HL-60 (cell line): ENCODE measurements at regions not wholly inside any gene's neighbourhood (a gene's known extent, or its start where the extent isn't known, plus 50 kb on each side); places are given as distances from the start of the nearest gene placed in this dataset.

Source experiments
- DNase-seq, 2 experiments: peaks; one replicate each; pipeline ENCODE4 v3.0.0-alpha.2; 2010 to 2020; ENCODE audit warnings: low read depth in 1 of 2, low spot score in 1 of 2
- H3K27ac ChIP-seq: fragments of 250-450 bp; sonication (Bioruptor Pico); replicated peaks from 2 replicates; pipeline ENCODE4 v1.5.1; 2020; ENCODE audit warnings: mild to moderate bottlenecking, moderate library complexity
- H3K27me3 ChIP-seq: fragments of 250-450 bp; sonication (Bioruptor Pico); 2 replicates; pipeline ENCODE4 v1.5.1; 2021; ENCODE audit warnings: mild to moderate bottlenecking, moderate library complexity; ENCODE audit not compliant: insufficient read depth, poor library complexity, severe bottlenecking
- H3K4me3 ChIP-seq: replicated peaks from 2 replicates; pipeline ENCODE4 v1.5.1; 2011; ENCODE audit warnings: mild to moderate bottlenecking, control low read depth, low read length; ENCODE audit not compliant: insufficient read depth
- GABPA ChIP-seq: IDR thresholded peaks from 2 replicates; pipeline ENCODE4 v1.6.1; 2012; ENCODE audit warnings: low read depth
- POLR2AphosphoS5 ChIP-seq: IDR thresholded peaks from 2 replicates; pipeline ENCODE4 v1.6.1; 2012; ENCODE audit warnings: low read depth
- SPI1 ChIP-seq: IDR thresholded peaks from 2 replicates; pipeline ENCODE4 v1.6.1; 2012; ENCODE audit warnings: low read depth, mild to moderate bottlenecking, borderline replicate concordance
- TF ChIP-seq, protein P1 (sequence below): IDR thresholded peaks from 2 replicates; pipeline ENCODE4 v1.6.1; 2012; ENCODE audit warnings: low read depth; ENCODE audit not compliant: insufficient replicate concordance
- TF ChIP-seq, protein P2 (sequence below): IDR thresholded peaks from one replicate; pipeline ENCODE4 v1.5.1; 2011; ENCODE audit warnings: low read length, control low read depth, inconsistent platforms; ENCODE audit not compliant: insufficient read depth

DNA sequence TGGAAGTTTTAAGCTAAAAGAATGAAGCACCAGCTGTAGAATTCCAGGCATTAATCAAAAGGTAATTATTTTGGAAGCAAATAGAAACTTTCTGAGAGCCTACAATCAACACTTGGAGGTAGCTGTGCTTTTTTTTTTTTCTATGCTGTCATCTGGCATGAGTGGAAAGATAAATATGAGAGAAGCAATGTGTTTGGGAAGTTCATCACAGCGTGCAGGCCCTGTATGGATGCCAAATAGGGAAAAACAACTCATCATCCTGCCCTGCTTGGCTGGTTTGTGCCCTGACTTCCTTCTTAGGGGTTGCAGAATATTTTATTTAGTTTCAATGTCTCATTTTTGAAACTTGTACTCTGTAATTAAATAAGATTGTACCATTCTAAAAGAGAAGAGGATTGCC lies 437.4 kb downstream of the PIK3C3 start:
- no peak for DNase-seq
- TF ChIP-seq GABPA, result no peak
- TF ChIP-seq, protein P1, sequence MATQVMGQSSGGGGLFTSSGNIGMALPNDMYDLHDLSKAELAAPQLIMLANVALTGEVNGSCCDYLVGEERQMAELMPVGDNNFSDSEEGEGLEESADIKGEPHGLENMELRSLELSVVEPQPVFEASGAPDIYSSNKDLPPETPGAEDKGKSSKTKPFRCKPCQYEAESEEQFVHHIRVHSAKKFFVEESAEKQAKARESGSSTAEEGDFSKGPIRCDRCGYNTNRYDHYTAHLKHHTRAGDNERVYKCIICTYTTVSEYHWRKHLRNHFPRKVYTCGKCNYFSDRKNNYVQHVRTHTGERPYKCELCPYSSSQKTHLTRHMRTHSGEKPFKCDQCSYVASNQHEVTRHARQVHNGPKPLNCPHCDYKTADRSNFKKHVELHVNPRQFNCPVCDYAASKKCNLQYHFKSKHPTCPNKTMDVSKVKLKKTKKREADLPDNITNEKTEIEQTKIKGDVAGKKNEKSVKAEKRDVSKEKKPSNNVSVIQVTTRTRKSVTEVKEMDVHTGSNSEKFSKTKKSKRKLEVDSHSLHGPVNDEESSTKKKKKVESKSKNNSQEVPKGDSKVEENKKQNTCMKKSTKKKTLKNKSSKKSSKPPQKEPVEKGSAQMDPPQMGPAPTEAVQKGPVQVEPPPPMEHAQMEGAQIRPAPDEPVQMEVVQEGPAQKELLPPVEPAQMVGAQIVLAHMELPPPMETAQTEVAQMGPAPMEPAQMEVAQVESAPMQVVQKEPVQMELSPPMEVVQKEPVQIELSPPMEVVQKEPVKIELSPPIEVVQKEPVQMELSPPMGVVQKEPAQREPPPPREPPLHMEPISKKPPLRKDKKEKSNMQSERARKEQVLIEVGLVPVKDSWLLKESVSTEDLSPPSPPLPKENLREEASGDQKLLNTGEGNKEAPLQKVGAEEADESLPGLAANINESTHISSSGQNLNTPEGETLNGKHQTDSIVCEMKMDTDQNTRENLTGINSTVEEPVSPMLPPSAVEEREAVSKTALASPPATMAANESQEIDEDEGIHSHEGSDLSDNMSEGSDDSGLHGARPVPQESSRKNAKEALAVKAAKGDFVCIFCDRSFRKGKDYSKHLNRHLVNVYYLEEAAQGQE, result no peak
- Histone ChIP-seq H3K27ac (no peak overlapping the region), H3K27me3 (no peaks in the 10 kb centered on the region), H3K4me3 (no peak overlapping the region)

DNA sequence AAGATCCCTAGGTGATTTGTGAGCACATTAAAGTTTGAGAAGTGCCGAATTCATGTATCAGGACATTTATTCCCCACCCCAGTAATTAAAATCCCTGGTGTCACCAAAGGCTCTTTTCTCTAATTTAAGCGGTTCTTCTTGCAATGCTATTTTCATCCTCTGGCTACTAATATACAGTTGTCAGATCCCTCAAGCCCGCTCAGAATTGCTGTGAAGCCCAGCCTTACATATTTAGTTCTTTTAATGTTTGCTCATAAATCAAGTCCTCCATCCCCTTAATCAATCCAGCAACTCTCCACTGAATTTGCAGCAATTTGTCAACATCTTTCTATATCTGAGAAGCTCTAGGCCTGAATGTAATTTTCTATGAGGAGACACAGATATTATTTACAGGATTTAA lies 437.9 kb downstream of the PIK3C3 start:
- Histone ChIP-seq H3K4me3 (no peak overlapping the region), H3K27me3 (no peaks in the 10 kb centered on the region), H3K27ac (no peak overlapping the region)
- DNase-seq, result no peak
- TF ChIP-seq, protein P1, result no peak
- TF ChIP-seq POLR2AphosphoS5, result no peak
- TF ChIP-seq SPI1, result no peak
- TF ChIP-seq, protein P2, sequence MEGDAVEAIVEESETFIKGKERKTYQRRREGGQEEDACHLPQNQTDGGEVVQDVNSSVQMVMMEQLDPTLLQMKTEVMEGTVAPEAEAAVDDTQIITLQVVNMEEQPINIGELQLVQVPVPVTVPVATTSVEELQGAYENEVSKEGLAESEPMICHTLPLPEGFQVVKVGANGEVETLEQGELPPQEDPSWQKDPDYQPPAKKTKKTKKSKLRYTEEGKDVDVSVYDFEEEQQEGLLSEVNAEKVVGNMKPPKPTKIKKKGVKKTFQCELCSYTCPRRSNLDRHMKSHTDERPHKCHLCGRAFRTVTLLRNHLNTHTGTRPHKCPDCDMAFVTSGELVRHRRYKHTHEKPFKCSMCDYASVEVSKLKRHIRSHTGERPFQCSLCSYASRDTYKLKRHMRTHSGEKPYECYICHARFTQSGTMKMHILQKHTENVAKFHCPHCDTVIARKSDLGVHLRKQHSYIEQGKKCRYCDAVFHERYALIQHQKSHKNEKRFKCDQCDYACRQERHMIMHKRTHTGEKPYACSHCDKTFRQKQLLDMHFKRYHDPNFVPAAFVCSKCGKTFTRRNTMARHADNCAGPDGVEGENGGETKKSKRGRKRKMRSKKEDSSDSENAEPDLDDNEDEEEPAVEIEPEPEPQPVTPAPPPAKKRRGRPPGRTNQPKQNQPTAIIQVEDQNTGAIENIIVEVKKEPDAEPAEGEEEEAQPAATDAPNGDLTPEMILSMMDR, result no peak
- TF ChIP-seq GABPA, result no peak

DNA sequence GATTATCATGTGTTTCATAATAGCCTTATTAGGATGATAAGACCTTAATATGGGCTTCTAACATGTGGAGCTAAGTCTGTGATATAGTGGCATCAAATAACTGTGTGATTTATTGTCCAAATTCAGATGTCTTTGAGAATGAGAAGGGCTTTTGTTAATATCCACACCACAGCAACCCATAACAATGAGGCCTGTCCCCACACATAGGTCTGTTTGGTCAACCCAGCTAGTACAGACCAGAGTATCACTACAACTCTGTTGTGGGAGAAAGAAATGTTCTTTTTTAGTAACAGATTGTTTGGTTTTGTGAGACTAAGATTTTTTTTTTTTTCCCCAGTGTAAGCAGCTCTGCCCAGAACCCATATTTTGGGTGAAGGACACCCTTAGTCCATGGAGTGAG lies 439.2 kb downstream of the PIK3C3 start:
- Histone ChIP-seq H3K27me3 (no peaks in the 10 kb centered on the region), H3K27ac (no peak overlapping the region), H3K4me3 (no peak overlapping the region)
- DNase-seq, result no peak
- TF ChIP-seq POLR2AphosphoS5 (no peak), SPI1 (no peak), GABPA (no peak)
- TF ChIP-seq, protein P2, result no peak
- TF ChIP-seq, protein P1, result no peak
